SK-N-SH treated with all-trans-retinoic acid at 6 μM for 48 hours (cell line): ENCODE measurements at regions not wholly inside any gene's neighbourhood (a gene's known extent, or its start where the extent isn't known, plus 50 kb on each side); places are given as distances from the start of the nearest gene placed in this dataset.

Experiments
- ARNTL ChIP-seq: fragments of 450-650 bp; formaldehyde crosslinking; IDR thresholded peaks from 2 replicates; pipeline ENCODE4 v1.5.0; 2020; ENCODE audit warnings: low read depth, mild to moderate bottlenecking, moderate library complexity, borderline replicate concordance
- CSDC2 ChIP-seq: fragments of 250-450 bp; sonication (Bioruptor Pico); IDR thresholded peaks from 2 replicates; pipeline ENCODE4 v1.5.0; 2020; ENCODE audit warnings: mild to moderate bottlenecking, moderate library complexity
- GLIS3 ChIP-seq: fragments of 250-450 bp; sonication (Bioruptor Pico); IDR thresholded peaks from 2 replicates; pipeline ENCODE4 v1.5.0; 2020; ENCODE audit warnings: mild to moderate bottlenecking, moderate library complexity
- PPARA ChIP-seq: fragments of 250-450 bp; sonication (Bioruptor Pico); IDR thresholded peaks from 2 replicates; pipeline ENCODE4 v1.5.0; 2020; ENCODE audit warnings: mild to moderate bottlenecking, borderline replicate concordance
- RARB ChIP-seq: fragments of 250-450 bp; sonication (Bioruptor Pico); IDR thresholded peaks from 2 replicates; pipeline ENCODE4 v1.8.0; 2021; ENCODE audit warnings: mild to moderate bottlenecking, moderate library complexity
- SNAI2 ChIP-seq: fragments of 250-450 bp; sonication (Bioruptor Pico); IDR thresholded peaks from 2 replicates; pipeline ENCODE4 v1.5.0; 2020; ENCODE audit warnings: mild to moderate bottlenecking, moderate library complexity
- TCF4 ChIP-seq: fragments of 250-450 bp; sonication (Bioruptor Pico); IDR thresholded peaks from 2 replicates; pipeline ENCODE4 v1.8.0; 2021; ENCODE audit warnings: mild to moderate bottlenecking, moderate library complexity, borderline replicate concordance
- ZFP3 ChIP-seq: fragments of 250-450 bp; sonication (Bioruptor Pico); IDR thresholded peaks from 2 replicates; pipeline ENCODE4 v1.5.0; 2020; ENCODE audit warnings: mild to moderate bottlenecking, moderate library complexity
- ZNF8 ChIP-seq: fragments of 450-650 bp; formaldehyde crosslinking; IDR thresholded peaks from 2 replicates; pipeline ENCODE4 v1.5.0; 2020; ENCODE audit warnings: mild to moderate bottlenecking, moderate library complexity
- TF ChIP-seq, protein P1 (sequence below): fragments of 250-450 bp; sonication (Bioruptor Pico); IDR thresholded peaks from 2 replicates; pipeline ENCODE4 v1.5.1; 2020; ENCODE audit warnings: low read depth, mild to moderate bottlenecking, moderate library complexity

- TF ChIP-seq ZNF8 (CRISPR knock-in tag) (no peak), TCF4 (CRISPR knock-in tag) (no peak), CSDC2 (CRISPR knock-in tag) (no peak), SNAI2 (CRISPR knock-in tag) (no peak), ZFP3 (no peak), ARNTL (CRISPR knock-in tag) (no peak), PPARA (CRISPR knock-in tag) (no peak), GLIS3 (CRISPR knock-in tag) (no peak), RARB (no peak)
- TF ChIP-seq, protein P1, sequence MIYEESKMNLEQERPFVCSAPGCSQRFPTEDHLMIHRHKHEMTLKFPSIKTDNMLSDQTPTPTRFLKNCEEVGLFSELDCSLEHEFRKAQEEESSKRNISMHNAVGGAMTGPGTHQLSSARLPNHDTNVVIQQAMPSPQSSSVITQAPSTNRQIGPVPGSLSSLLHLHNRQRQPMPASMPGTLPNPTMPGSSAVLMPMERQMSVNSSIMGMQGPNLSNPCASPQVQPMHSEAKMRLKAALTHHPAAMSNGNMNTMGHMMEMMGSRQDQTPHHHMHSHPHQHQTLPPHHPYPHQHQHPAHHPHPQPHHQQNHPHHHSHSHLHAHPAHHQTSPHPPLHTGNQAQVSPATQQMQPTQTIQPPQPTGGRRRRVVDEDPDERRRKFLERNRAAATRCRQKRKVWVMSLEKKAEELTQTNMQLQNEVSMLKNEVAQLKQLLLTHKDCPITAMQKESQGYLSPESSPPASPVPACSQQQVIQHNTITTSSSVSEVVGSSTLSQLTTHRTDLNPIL (CRISPR knock-in tag): no peak
Observed at GRCh38 chr3:24986612-24987011, 441.5 kb upstream of the RARB start.
